Ureter (tissue), 1 donor: ENCODE measurements at regions not wholly inside any gene's neighbourhood (a gene's known extent, or its start where the extent isn't known, plus 50 kb on each side); places are given as distances from the start of the nearest gene placed in this dataset.
"Not testable (repeated sequence)": the region's sequence is repeated elsewhere in the genome, so short reads cannot be mapped to it uniquely, and the experiment has no call there.

ENCODE experiments used
- DNase-seq: peaks from one replicate; pipeline ENCODE4 v3.0.0-alpha.2; 2020; ENCODE audit warnings: low spot score
- donor health status: DM: yes; HTN: yes; CAD: no.

DNA sequence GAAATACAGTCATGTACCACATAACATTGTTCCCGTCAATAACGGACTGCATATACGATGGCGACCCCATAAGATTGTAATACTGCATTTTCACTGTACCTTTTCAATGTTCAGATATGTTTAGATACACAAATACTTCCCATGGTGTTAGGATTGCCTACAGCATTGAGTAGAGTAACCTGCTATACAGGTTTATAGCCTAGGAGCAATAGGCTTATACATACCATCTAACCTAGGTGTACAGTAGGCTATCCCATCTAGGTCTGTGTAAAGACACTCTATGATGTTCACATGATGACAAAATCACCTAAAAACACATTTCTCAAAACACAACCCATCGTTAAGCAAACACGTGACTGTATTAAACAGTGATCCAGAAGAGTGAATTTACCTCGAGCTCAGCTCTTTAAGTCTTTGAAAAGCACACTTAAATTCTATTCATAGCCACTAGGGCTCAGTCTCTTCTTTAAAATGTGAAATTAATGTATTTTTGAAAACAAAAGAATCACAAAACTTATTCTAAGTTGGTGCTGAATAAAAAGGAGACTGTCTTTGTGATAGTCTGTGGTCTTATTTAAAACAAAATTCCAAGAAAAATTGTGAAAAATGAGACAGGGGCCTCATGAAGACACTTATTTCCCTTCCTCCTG, 239.1 kb upstream of the ARID2 start:
- DNase-seq: no peak

DNA sequence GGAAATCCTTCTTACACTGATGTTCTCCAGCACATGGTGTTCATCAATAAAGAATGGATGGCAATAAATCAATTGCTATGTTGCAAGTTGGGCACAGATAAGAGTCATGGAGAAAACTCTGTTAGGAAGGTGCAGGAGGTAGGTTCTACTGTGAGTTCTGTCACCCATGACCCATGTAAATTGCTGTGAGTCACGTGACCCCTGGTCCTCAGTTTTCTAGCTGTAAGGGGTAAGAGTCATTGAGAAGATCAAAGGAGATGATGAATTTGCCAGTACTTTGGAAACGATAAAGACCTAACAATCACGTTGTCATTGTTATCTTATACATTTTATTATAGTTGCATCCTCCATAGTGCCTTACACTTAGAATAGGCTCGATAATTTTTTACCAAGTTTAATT, 235.2 kb upstream of the ARID2 start:
- no peak for DNase-seq

DNA sequence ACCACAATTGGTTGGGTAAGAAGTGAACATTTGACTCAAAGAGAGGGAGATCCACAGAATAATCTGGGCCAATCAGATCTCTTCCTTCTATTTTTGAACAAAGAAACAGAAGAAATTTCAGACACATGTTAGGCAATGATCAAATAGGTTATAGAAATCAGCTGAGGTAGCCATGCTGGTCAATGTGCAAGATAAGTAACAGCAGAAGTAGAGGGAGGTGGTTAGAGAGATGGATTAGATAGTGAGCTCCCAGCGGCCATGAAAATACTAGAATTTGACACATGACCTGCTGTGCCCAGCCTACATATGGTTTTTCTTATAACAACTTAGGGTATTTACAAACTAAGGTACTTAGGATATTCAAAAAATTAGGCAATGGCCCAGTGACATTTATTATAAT, 230.9 kb upstream of the ARID2 start:
- no peak for DNase-seq

DNA sequence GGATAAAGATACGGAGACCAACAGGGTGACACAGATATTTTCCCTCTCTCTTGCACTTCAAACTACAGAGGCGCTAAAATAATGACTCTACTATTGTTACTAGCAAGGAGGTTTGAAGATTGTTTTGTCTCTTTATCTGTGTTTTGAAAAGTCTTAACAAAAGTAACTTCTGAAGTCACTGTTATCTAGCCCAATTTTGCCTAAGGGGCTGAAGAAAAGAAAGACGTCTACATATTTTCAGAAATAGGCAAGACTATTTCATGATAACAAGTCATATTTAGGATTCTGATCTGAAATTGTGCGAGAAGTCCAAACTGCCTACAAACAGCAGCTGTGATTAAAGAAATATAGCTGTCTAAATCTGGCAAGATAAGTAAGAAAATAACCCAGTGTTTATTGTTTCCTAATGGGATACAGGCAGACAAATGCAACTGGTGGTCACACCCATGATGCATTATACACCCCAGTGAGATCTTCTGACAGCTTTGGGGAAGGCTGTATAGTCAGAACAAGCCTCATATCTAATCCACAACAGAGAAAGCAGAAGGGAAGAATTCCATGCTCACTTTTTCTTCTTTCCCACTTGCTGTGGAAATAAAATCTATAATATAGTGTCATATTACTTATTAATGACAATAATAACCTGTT, 226.9 kb upstream of the ARID2 start:
- no peak for DNase-seq

DNA sequence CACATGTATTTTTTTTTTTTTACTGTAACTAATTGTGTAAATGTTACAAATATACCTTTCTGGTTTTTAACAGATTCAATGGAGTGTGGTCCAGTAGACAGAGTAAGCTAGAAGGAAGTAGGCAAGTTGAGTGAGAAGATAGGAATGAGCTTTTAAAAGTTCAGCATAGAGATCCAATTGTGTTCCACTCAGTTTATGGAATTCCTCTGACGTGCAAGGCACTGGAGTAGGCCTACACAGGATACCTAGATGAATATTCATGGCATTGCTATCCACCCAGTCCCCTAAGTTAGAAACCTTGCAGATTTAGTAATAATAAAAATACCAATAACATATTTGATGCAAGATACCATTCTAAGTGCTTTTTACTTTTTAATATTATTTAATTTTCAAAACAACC, 225.6 kb upstream of the ARID2 start:
- DNase-seq: no peak

DNA sequence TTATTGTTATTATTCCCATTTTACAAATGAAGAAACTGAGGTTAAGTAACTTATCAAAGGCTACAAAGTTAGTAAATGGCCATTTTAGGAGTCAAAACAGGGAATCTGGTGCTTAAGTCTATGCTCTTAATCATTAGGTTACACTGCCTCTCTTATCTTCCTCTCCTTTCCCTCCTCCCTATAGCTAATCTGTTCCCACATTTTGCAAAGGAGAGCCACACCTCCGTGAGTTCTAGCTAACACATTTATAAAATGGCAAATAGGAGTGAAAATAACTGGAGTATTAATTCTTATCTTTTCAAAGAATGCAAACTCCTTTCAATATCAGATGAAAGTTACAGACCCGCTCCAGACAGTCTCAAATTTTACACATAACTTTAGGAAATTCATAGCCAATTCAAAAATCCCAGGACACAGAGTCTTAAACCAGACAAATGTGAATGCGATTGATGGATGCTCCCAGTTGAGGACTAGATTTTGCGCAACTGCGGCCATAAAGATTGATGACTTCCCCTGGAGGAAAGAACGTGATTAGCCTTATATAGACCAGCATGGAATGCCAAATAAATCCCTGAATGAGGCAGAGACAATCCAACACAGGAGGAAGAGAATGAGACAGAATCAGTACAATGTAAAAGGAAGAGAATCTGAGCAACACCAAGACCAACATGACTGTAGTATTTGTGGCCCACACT, 225.0 kb upstream of the ARID2 start:
- DNase-seq: no peak

DNA sequence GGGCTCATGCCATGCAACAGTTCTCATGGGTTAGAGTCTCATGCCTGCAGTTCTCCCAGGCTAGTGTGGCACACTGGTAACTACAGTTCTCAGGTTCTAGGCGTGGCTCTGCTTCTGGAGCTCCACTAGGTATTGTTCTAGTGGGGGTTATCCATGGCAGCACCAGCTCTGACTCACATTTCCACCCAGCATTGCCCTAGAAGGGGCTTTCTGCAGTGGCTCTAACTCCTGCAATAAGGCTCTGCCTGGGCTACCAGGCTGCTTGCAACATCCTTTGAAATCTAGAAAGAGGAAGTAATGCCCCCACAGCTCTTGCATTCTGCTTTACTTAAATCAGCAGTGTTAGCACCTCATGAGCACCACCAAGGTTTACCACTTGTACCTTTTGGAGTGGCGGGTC, 220.3 kb upstream of the ARID2 start:
- DNase-seq: no peak

DNA sequence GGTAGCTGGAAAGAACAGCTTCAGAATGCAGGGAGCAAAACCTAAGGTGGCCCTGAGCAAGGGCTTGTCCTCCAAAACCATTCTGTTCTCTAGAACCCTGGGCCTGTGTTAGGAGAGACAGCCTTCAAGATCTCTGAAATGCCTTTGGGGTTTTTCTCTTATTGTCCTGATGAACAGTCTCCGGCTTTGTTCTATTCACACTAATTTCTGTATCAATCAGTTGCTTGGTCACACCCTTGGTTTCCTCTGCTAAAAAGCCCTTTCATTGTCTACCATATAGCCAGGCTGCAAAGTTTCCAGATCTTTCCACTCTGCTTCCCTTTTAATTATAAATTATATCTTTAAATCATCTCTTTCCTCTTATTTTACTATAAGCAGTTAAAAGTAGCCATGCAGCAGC, 219.9 kb upstream of the ARID2 start:
- DNase-seq: no peak

DNA sequence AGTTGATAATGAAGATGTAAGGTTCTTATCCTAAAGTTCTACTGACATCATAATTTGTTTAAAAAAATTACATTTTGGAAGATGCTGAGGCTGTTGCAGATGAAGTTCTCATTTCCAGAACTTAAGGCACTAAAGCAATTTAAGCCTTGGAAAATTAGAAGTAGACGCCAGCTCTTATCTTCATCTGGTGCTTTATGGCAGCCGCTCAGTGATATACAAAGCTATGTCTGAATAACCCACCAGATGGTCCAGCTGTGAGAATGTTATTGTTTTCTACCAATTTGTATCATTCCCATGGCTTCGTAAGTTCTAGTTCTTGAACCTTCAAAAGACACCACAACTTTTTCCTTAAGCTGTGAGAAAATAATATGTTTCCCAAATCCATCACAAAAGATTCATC, 212.1 kb upstream of the ARID2 start:
- DNase-seq: no peak

DNA sequence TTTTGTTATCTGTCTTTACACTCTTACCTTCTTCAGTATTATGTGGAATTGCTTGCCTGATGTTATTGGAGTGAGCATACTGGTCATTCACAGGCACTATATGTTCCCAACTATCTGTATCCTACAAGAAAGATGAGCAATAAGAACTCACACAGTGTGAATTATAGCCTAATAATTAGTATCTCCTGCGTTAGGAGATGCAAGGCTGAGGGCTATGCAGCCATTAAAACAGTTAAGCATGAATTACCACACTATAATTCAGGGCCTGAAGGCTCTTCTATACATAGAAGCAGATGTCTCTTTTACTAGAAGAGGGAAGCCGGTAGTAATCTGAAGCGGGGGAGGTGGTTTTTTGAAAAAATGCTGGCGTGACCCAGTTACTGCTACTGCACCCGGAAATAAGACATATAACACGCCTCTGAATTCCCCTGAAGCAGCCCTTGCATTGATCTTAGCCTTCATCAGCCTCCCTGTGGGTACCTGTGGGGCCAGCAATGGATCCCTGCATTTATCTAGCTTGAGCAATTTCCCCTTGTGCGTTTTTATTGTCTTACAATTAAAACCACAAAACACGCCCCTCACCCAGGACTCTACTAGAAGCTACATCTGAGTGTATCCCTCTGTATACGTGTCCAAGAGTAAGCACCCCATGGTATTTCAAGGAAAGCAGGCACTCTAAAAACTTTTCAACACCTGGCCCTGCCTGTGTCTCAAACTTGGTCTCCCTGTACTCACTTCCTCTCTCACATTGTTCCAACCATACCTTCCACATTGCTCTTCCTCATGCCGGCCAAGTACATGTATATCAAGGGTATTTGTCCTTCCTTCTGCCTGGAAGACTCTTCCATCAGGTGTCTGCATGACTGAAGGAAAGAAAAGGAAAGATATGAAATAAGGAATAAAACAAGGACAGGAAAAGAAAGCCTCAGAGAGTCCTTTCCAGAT, 210.9 kb upstream of the ARID2 start:
- DNase-seq: no peak

DNA sequence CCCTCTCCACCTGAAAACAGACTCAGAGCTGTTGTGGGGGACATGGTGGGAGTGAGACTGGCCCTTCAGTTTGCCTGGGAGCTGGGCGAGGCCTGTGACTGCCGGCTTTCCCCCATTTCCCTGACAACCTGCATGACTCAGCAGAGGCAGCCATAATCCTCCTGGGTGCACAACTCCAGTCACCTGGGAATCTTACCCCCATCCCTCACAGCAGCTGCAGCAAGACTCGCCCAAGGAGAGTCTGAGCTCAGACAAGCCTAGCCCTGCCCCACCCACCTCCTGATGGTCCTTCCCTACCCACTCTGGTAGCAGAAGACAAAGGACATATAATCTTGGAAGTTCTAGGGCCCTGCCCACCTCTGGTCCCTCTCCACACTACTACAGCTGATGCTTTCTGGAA, 207.3 kb upstream of the ARID2 start:
- no peak for DNase-seq

DNA sequence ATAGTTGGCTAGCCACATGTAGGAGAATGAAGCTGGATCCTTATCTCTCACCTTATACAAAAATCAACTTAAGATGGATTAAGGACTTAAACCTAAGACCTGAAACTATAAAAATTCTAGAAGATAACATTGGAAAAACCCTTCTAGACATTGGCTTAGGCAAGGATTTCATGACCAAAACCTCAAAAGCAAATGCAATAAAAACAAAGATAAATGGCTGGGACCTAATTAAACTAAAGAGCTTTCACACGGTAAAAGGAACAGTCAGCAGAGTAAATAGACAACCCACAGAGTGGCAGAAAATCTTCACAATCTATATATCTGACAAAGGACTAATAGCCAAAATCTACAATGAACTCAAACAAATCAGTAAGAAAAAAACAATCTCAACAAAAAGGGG, 202.7 kb upstream of the ARID2 start:
- not testable (repeated sequence) for DNase-seq

DNA sequence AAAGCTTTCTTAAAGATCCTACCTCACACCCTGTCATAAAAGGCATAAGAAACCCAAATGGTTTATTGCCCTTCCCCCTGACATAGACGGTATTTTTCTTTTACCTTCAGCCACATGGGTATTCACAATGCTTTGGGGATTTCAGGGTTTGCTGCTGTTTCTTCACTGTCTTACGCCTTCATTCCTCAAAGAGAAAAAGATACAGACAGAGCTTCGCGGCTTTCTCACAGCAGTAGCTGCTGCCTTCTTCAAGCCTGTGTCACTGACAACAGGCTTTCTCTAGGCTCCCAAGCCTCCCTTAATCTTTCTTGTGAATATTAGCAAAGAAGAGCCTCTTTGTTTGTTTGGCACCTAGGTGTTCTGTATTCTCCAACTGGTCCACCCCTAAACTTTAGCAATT, 197.4 kb upstream of the ARID2 start:
- no peak for DNase-seq

DNA sequence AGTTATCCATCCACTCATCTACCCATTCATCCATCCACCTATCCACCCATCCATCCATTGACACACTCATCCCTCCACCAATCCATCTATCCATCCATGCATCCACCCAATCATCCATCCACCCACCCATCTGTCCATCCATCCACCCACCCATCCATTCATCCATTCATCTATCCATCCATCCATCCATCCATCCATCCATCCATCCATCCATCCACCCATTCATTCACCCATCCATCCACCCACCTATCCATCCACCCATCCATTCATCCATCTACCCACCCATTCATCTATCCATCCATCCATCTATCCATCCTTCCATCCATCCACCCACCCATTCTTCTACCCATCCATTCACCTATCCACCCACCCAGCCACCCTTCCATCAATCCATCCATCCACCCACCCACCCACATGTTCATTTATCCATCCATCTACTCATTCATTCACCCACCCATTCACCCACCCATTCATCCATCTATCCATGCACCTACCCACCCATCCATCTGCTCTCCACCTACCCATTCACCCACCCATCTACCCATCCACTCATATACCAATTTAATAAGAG, 193.8 kb upstream of the ARID2 start:
- no peak for DNase-seq

DNA sequence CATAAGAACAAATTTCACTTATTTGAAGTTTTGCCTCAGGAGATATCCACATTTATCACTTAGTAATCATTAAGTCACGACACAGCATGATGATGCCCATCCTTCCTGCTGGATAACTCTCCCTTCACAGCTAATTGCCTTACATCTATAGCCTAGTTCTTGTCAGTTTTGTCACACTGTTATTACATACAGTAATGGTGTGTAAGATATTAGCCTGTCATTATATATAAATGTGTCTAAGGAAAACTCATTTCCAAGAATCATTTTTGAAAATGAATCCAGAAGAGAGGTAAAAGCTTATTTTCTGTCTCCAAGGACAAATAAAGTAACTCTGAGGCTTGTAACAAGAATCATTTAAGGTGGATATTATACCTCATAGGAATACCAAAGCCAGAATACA, 193.2 kb upstream of the ARID2 start:
- no peak for DNase-seq

DNA sequence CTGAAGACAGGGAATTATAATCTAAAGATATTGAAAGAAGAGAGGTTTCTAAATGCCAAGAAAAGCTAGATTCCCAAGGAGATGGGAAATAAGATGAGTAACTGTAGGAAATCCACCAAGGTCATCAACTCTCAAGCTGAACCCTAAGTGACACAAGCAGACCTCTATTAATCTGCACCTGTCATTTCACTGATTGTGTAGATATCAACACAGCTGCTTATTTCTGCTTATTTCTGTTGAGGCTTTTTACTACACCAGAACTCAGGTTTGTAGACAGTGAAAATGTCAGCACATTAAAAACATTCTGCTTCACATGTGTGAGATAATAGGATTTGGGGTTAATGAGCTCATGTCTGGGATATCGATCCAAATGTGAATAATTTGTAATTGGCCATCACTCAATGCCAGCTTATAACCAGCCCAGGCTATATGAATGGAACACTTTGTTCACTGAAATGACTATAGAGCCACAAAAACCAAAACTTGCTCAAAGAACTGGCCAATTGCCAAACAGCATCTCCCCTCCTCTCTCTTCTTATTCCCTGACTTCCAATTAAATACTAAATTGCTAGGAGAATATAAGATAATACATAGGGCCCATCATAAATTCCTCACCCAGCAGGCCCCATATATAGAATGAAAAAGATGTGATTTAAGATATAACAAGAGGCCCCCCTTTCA, 188.7 kb upstream of the ARID2 start:
- no peak for DNase-seq

DNA sequence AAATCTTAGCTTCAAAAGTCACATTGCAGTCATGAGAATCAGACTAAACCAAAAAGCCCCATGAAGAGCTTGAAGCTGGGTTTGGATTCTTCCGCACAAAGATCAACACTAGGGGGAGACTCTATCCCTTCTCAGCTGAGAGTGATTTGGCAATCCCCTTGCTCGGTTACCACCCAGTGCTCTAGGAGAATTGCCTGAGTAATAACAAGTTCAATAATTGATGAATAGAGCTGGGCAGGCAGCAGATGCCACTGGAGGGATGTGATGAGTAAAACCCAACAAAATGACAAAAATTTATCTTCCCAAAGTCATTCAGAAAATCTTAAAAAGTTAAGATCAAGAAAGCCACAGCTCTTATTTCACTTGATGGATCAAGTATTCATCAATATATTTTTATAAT, 185.6 kb upstream of the ARID2 start:
- peak; percentile 54 for DNase-seq

DNA sequence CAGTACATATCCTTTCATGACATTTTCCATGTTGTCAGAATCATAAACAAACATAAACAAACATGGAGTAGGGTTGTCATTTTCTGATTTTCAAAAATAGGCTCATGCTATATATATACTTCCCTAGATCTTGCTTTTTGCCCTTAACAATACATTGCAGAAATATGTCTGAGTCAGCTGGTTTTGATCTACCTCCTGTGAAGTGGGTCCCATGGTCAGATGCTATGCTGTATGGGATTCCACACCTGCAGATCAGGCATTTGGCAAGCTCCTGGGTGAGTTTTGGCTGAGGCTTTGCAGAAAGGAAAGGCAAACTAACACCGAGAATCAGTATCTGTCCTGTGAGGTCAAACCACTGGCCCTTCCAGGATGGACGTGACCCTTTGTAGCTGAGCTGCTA, 183.0 kb upstream of the ARID2 start:
- DNase-seq: no peak

DNA sequence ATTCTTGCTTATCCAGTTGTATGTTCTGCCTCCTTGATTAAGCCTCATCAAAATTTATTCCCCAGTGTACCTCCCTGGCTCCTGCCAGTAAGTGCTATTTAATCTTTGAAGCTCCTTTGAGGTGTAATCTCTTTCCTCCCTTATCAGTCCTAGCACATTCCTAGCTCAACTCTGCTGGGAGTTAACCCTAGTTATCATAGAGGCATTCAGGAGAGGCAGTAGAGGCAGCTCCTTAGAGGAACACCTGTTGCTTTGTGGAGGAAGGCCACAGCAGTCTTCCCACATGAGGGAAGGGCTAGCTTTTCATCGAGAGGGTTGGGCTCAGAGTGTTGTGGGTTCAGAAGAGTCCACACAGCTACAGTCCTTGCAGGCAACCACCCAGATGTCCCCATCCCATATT, 182.4 kb upstream of the ARID2 start:
- no peak for DNase-seq

DNA sequence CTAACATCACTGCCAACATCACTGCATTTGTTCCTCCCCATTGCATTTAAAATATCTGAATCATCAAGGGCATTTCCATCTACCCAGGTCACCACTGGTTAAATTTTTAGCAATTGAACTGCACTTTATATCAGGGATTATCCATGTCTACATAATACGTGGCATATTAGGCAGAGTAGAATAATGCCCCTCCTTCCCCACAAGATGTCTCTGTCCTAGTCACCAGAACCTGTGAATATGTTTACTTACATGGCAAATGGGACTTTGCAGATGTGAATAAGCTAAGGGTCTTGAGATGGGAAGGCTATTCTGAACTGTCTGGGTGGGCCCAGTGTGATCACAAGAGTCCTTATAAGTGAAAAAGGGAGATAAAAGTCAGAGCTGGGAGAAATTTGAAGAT, 181.7 kb upstream of the ARID2 start:
- no peak for DNase-seq

DNA sequence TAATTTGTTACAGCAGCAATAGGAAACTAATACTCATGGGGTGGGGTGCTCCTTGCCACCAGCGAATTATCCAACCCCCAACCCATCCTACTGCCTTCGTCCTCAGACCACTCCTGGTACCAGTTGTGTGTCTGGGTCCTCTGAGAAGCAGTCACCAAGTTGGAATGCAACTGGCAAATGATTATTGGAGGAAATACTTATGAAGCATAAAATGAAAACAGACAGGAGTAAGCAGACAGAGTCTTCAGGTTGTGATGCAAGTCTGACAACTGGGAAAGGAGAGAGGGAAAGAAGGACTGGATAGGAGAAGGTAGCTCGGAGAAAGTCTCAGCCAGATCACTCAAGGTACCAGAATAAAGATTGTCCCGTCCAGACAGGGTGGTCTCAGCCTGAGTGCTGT, 181.1 kb upstream of the ARID2 start:
- no peak for DNase-seq
